Upper lobe of left lung (tissue), 4 donors: ENCODE measurements at regions not wholly inside any gene's neighbourhood (a gene's known extent, or its start where the extent isn't known, plus 50 kb on each side); places are given as distances from the start of the nearest gene placed in this dataset.

Source experiments
- CTCF ChIP-seq, 6 experiments: fragments of 450-650 bp in 4 of 6; fragments of 200-600 bp in 2 of 6; sonication (generic) in 2 of 6; IDR thresholded peaks; one replicate each; pipeline ENCODE4 v1.5.1; 2016 to 2019; ENCODE audit warnings: antibody characterized with exemption in 6 of 6
- POLR2AphosphoS5 ChIP-seq, 2 donors: sonication (generic); formaldehyde crosslinking; IDR thresholded peaks; one replicate each; pipeline ENCODE4 v1.5.1; 2017; ENCODE audit warnings: antibody characterized with exemption in 2 of 2

GRCh38 chrX:63439580-63439979 is 88.4 kb upstream of the SPIN4 start:
- TF ChIP-seq CTCF (IDR thresholded peaks at IDR 0.05) (no peak), POLR2AphosphoS5 (IDR thresholded peaks at IDR 0.05) (no peak)
